GM21367 (cell line): ENCODE measurements at regions not wholly inside any gene's neighbourhood (a gene's known extent, or its start where the extent isn't known, plus 50 kb on each side); places are given as distances from the start of the nearest gene placed in this dataset.
"Not testable (repeated sequence)": the region's sequence is repeated elsewhere in the genome, so short reads cannot be mapped to it uniquely, and the experiment has no call there.

Experiments
- ATAC-seq: cut with Tn5 transposase; IDR thresholded peaks from one replicate; pipeline ENCODE4 v1.9.1; 2021; ENCODE audit not compliant: unreplicated experiment

DNA sequence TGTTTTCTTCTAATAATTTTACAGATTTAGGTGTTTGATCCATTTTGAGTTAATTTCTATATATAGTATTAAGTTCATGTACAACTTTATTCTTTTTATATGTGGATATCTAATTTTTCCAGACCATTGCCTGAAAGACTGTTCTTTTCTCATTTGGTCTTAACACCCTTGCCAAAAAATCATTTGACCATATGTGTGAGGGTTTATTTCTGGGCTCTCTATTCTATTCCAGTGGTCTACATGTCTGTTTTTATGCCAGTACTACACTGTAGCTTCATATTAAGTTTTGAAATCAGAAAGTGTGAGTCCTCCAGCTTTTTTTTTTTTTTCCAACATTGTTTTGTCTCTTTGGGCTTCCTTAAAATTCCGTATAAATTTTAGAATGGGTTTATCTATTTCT is 554.1 kb downstream of the KCNH5 start:
- no peak for ATAC-seq

DNA sequence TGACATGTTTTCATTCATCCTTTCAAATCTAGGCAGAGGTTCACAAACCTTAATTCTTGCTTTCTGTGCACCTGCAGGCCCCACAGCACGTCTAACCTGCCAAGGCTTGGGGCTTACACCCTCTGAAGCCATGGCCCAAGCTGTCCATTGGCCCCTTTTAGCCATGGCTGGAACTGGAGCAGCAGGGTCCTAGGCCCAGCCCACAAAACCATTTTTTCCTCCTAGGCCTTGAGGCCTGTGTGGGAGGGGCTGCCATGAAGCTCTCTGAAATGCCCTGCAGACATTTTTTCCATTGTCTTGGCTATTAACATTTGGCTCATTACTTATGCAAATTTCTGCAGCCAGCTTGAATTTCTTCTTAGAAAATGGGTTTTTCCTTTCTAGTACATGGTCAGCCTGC is 547.5 kb downstream of the KCNH5 start:
- no peak for ATAC-seq

DNA sequence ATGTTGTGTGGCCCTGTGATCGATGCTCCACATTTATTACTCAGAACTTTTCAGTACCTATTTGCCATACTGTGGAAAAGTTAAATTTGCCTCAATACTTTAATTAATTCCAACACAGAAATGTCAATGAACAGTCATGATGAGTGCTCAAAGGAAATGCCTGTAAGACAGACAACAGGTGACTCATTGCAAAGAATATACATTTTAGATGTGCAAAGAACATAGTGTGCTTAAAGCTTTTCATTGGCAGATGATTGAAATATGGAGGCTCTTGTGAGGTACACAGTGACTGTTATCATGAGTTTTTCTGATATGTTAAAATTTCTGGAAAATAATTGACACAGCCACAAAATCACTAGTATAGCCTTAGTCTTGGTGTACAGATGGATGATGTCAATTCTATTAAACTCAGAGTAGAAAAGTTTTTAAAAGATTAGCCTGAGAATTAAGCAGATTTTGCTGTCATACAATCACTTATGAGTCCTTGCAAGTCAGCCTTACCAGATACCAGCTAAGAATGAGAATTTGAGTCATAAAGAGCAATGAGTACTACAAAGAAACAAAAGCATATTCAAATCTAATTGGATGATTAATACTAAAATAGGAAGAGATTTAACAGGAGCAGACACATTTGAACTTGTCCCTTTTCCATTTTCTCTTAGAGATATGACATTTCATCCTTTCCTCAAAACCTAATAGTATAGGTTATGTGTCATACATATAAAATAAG is 544.1 kb downstream of the KCNH5 start:
- ATAC-seq: no peak

DNA sequence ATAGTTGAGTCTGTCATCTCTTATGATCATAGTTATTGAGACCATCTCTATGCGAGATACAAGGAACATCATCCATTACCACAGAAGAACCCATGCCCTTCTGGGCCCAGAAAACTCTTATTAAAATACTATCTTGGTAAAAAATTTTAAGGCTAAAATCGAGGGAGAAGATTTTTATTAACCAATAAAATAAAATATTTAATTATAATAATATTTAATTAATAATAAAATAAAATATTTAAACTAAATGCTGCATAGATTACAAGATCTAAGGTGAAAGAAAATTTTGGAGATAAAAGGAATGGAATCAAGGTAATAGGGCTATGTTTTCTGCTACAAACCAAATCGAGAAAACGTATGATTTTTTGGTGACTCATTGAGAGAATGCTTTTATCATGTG is 540.2 kb downstream of the KCNH5 start:
- ATAC-seq: no peak

DNA sequence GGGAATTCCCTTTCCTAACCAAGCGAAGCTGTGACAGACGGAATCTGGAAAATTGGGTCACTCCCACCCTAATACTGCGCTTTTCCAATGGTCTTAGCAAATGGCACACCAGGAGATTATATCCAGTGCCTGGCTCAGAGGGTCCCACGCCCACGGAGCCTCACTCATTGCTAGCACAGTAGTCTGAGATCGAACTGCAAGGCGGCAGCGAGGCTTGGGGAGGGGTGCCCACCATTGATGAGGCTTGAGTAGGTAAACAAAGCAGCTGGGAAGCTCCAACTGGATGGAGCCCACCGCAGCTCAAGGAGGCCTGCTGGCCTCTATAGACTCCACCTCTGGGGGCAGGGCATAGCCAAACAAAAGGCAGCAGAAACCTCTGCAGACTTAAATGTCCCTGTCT is 523.9 kb downstream of the KCNH5 start:
- not testable (repeated sequence) for ATAC-seq

GRCh38 chr14:62528296-62528695 is 517.0 kb downstream of the KCNH5 start:
- ATAC-seq: no peak

- ATAC-seq: no peak
These were observed 513.1 kb downstream of the KCNH5 start for GRCh38 chr14:62532181-62532580.

DNA sequence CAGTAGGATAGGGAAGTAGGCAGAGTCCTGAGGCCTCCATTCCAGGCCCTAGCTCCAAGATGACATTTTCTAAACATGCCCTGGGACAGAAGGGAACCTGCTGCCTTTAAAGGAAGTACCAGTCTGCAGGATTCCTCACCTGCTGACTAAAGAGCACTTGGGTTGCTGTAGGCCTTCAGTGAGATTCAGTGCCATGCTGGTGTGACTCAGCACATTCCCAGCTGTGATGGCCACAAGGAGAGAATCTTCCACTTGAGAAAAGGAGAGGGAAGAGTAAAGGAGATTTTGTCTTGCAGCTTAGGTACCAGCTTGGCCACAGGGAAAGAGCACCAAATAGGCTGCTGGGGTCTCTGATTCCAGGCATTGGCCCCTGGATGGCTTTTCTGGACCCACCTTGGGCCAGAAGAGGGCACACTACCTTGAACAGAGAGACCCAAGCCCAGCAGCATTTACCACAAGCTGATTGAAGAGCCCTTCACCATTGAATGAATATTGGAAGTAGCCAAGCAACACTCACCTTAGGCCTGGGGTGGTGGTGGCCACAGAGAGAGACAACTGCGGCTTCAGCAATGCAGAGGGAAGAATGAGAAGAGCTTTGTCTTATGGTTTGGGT is 498.3 kb downstream of the KCNH5 start:
- ATAC-seq: no peak

GRCh38 chr14:62557416-62557815 is 487.8 kb downstream of the KCNH5 start:
- no peak for ATAC-seq

GRCh38 chr14:62558451-62558850 is 486.8 kb downstream of the KCNH5 start:
- ATAC-seq: no peak

- ATAC-seq: no peak
These were observed 460.0 kb downstream of the KCNH5 start for GRCh38 chr14:62585247-62585646.

GRCh38 chr14:62592877-62593276 is 452.4 kb downstream of the KCNH5 start:
- ATAC-seq: no peak

GRCh38 chr14:62597143-62597542 is 448.1 kb downstream of the KCNH5 start:
- no peak for ATAC-seq

GRCh38 chr14:62599616-62600385 is 445.5 kb downstream of the KCNH5 start:
- no peak for ATAC-seq

- ATAC-seq: no peak
These were observed 442.5 kb downstream of the KCNH5 start for GRCh38 chr14:62602712-62603111.

DNA sequence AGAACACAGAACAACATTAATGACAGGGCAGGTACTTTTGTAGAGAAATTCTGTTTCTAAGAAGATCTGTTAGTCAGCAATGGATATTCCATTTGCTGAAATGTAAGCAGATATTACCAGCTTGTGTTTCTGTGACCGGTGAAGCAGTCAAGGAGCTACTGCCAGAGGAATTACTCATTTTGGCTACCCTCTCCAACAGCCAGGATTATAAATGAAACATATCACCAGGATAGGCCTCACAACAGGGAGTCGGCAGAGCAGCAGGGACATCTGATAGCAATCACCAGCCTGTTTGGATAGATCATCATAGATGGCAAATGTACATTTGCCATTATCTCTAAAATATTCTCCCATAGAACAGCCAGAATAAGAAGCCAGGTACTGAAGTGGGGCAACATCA is 440.7 kb downstream of the KCNH5 start:
- no peak for ATAC-seq

- ATAC-seq: no peak
These were observed 431.1 kb downstream of the KCNH5 start for GRCh38 chr14:62614122-62614521.

- ATAC-seq: no peak
These were observed 428.6 kb downstream of the KCNH5 start for GRCh38 chr14:62616668-62617067.

DNA sequence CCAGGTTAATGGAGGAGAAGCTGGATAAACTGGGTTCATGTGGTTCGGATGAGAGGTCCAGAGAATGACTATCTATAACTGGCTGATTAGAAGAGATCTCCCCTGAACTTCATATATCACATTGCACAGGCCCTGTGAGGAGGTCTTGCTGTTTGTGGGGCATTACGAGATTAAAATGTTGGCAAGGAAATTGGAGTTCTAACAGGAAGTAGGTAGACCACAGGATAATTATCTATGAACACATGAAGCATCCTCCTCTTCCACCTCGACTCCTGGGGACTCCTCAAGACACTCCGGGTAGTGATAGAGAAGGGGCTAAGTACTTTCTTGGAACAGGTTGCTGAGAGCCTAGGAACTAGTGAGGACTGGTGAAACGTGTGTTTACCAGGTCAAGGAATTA is 418.8 kb downstream of the KCNH5 start:
- no peak for ATAC-seq

- ATAC-seq: no peak
These were observed 416.0 kb downstream of the KCNH5 start for GRCh38 chr14:62629176-62629725.

DNA sequence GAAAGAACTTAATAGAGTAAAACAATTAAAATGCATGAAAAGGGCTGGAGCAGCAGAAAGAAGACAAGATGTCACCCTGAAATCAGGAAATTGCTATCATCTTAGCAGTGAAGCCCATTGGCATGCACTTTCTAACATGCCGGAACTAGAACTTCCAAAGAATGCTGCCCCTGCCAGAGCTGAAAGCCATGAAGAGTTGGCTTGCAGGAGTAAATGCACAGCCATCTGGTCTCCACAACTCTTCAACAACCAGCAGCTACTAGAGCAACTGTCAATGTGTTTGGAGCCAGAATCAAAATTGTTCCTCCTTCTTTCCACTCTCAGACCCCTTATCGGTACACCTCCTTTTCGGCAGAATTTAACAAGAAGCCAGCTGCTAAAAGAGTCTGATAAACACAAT is 414.1 kb downstream of the KCNH5 start:
- ATAC-seq: no peak

GRCh38 chr14:62632771-62633170 is 412.5 kb downstream of the KCNH5 start:
- no peak for ATAC-seq
